ENCODE measurements at regions not wholly inside any gene's neighbourhood (a gene's known extent, or its start where the extent isn't known, plus 50 kb on each side); places are given as distances from the start of the nearest gene placed in this dataset.

DNA sequence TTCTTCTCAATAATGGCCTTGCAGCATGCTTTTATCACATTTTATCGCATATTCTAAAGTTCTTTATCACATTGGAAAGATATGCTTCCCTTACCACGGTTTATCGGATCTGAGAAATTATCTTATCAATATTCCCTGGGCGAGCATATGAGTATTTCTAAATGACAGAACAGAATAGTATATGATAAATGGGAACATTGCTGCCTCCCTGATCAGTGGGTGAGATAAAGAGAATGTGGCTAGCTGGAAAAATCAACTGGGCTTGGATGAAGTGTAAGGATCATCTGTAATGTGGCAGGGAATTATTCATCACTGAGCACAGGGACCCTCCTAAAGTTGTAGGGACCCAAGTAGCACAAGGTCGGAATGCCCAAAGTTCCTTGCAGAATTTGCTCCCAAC is 667.4 kb upstream of the NRP1 start:
- Histone ChIP-seq H3K36me3 (ENCODE audit: insufficient read depth, low read length) (no peaks in the 10 kb centered on the region), H3K79me2 (ENCODE audit: insufficient read depth, low read length) (no peaks in the 10 kb centered on the region), H4K20me1 (ENCODE audit: insufficient read depth, low read length) (no peaks in the 10 kb centered on the region), H3F3A (ENCODE audit: insufficient read depth, low read length) (no peaks in the 10 kb centered on the region), H2AFZ (ENCODE audit: low read length) (no peak overlapping the region), H3K9me2 (ENCODE audit: low read depth, low read length) (no peaks in the 10 kb centered on the region), H3K4me2 (ENCODE audit: low read length) (no peak overlapping the region), H3K4me3 (ENCODE audit: low read depth, low read length, poor library complexity, severe bottlenecking) (no peak overlapping the region), H3K4me1 (ENCODE audit: insufficient read depth, low read length, severe bottlenecking) (no peaks in the 10 kb centered on the region), H3K27ac (ENCODE audit: low read depth, low read length, poor library complexity, severe bottlenecking) (no peak overlapping the region), H3K9me3 (ENCODE audit: low read length) (no peaks in the 10 kb centered on the region), H3K9ac (ENCODE audit: low read length) (no peak overlapping the region), H3K27me3 (ENCODE audit: insufficient read depth, low read length) (no peaks in the 10 kb centered on the region)
- TF ChIP-seq, protein P1, sequence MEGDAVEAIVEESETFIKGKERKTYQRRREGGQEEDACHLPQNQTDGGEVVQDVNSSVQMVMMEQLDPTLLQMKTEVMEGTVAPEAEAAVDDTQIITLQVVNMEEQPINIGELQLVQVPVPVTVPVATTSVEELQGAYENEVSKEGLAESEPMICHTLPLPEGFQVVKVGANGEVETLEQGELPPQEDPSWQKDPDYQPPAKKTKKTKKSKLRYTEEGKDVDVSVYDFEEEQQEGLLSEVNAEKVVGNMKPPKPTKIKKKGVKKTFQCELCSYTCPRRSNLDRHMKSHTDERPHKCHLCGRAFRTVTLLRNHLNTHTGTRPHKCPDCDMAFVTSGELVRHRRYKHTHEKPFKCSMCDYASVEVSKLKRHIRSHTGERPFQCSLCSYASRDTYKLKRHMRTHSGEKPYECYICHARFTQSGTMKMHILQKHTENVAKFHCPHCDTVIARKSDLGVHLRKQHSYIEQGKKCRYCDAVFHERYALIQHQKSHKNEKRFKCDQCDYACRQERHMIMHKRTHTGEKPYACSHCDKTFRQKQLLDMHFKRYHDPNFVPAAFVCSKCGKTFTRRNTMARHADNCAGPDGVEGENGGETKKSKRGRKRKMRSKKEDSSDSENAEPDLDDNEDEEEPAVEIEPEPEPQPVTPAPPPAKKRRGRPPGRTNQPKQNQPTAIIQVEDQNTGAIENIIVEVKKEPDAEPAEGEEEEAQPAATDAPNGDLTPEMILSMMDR (IDR thresholded peaks at IDR 0.05; ENCODE audit: low read length) = no peak
- TF ChIP-seq EZH2 (IDR thresholded peaks at IDR 0.05; ENCODE audit: borderline replicate concordance, low read length) = no peak

DNA sequence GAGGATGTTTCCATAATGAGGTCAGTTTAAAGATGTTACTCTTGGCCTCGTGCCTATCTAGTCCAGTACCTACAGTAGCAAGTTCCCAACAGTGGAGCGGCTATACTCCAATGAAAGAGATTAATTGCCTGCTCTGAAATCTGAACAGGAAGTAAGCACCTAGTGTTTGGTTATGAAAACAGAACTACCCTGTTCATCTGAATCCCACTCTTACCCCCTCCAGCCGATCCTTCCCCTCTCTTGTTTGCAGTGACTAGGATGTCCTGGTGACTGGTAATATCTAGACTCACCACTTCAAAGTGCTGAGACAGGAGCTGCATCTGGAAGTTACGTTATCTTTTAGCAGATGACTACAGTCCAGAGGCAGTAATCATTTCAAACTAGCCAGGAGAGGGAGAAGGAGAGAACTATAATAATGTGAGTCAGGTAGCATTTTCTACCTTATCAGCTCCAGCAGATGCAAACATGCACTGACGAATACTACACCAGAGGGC is 666.7 kb upstream of the NRP1 start:
- TF ChIP-seq, protein P1 (IDR thresholded peaks at IDR 0.05; ENCODE audit: low read length) = no peak
- no peak for TF ChIP-seq EZH2 (IDR thresholded peaks at IDR 0.05; ENCODE audit: borderline replicate concordance, low read length)
- no peaks in the 10 kb centered on the region for H3K79me2 ChIP-seq (ENCODE audit: insufficient read depth, low read length)
- no peak overlapping the region for H3K4me3 ChIP-seq (ENCODE audit: low read depth, low read length, poor library complexity, severe bottlenecking)
- H3K9me2 ChIP-seq (ENCODE audit: low read depth, low read length) = no peaks in the 10 kb centered on the region
- no peaks in the 10 kb centered on the region for H4K20me1 ChIP-seq (ENCODE audit: insufficient read depth, low read length)
- no peak overlapping the region for H3K9ac ChIP-seq (ENCODE audit: low read length)
- H2AFZ ChIP-seq (ENCODE audit: low read length) = no peak overlapping the region
- no peak overlapping the region for H3K27ac ChIP-seq (ENCODE audit: low read depth, low read length, poor library complexity, severe bottlenecking)
- H3K4me1 ChIP-seq (ENCODE audit: insufficient read depth, low read length, severe bottlenecking) = no peaks in the 10 kb centered on the region
- no peaks in the 10 kb centered on the region for H3K27me3 ChIP-seq (ENCODE audit: insufficient read depth, low read length)
- no peaks in the 10 kb centered on the region for H3F3A ChIP-seq (ENCODE audit: insufficient read depth, low read length)
- H3K4me2 ChIP-seq (ENCODE audit: low read length) = no peak overlapping the region
- H3K9me3 ChIP-seq (ENCODE audit: low read length) = no peaks in the 10 kb centered on the region
- H3K36me3 ChIP-seq (ENCODE audit: insufficient read depth, low read length) = no peaks in the 10 kb centered on the region

DNA sequence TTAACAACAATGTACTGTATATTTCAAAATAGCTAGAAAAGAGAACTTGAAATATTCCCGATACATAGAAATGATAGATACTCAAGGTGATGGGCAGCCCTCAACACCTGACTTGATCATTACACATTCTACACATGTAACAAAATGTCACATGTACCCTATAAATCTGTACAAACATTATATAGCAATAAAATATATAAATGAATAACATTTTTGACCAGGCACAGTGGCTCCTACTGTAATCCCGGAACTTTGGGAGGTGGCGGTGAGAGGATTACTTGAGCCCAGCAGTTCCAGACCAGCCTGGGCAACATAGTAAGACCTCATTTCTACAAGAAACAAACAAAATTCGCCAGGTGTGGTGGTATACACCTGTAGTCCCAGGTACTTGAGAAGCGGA is 659.5 kb upstream of the NRP1 start:
- Histone ChIP-seq H3K4me2 (ENCODE audit: low read length) (no peak overlapping the region), H3K27me3 (ENCODE audit: insufficient read depth, low read length) (no peaks in the 10 kb centered on the region), H3K27ac (ENCODE audit: low read depth, low read length, poor library complexity, severe bottlenecking) (no peak overlapping the region), H3K4me1 (ENCODE audit: insufficient read depth, low read length, severe bottlenecking) (no peaks in the 10 kb centered on the region), H3K9ac (ENCODE audit: low read length) (no peak overlapping the region), H3K4me3 (ENCODE audit: low read depth, low read length, poor library complexity, severe bottlenecking) (no peak overlapping the region), H3K9me3 (ENCODE audit: low read length) (no peaks in the 10 kb centered on the region), H2AFZ (ENCODE audit: low read length) (no peak overlapping the region), H3F3A (ENCODE audit: insufficient read depth, low read length) (no peaks in the 10 kb centered on the region), H3K9me2 (ENCODE audit: low read depth, low read length) (no peaks in the 10 kb centered on the region), H3K79me2 (ENCODE audit: insufficient read depth, low read length) (no peaks in the 10 kb centered on the region), H3K36me3 (ENCODE audit: insufficient read depth, low read length) (no peaks in the 10 kb centered on the region), H4K20me1 (ENCODE audit: insufficient read depth, low read length) (no peaks in the 10 kb centered on the region)
- no peak for TF ChIP-seq EZH2 (IDR thresholded peaks at IDR 0.05; ENCODE audit: borderline replicate concordance, low read length)
- TF ChIP-seq, protein P1 (IDR thresholded peaks at IDR 0.05; ENCODE audit: low read length) = no peak

Measured in OCI-LY1 (cell line).